NOMO-1 treated with dmso at 0.1 percent for 144 hours (cell line): ENCODE measurements at regions not wholly inside any gene's neighbourhood (a gene's known extent, or its start where the extent isn't known, plus 50 kb on each side); places are given as distances from the start of the nearest gene placed in this dataset.
A peak's percentile ranks its signal among the peaks of the same experiment; 100 is the strongest.

Experiments used
- DNase-seq: peaks from one replicate; lab custom pipeline; 2025; ENCODE audit not compliant: unreplicated experiment; lab: John Stamatoyannopoulos, UW

GRCh38 chr1:47696737-47697441 is 259.0 kb downstream of the FOXD2 start:
- no peak for DNase-seq

- DNase-seq = no peak
Measured at GRCh38 chr1:47697616-47698335, 259.9 kb downstream of the FOXD2 start.

DNA sequence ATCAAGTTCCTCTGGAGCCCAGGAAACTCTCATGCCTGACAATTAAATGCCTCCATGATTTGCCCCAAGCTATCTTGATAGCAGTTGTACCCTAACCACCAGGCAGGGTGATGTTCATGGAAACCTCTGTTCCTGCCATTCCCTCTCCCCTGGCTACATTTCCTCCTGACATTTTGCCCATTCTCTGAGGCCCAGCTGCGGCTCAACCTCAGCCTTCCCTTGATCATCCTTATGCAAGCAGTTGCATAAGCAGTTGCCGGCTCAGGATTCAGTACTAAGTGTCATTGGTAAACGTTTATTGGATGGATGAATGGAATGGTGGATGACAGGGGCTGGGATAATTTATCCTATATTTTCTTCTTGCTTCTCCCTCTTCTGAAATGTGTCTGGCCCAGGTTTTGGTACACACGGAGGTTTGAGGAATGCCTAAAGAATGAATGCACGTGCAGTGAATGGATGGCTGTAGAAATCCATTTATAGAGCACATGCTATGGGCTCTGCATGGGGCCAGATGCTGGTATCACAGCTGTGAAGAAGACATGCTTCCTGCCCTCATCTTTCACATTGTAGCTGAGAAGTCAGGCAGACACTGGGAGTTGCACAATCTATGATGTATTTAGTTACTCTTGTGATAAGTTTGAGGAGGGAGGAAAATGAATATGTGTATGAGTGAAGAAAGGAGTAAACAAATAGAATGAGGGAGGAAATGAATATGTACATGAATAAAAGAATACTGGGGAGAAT is 261.8 kb downstream of the FOXD2 start:
- DNase-seq = no peak

DNA sequence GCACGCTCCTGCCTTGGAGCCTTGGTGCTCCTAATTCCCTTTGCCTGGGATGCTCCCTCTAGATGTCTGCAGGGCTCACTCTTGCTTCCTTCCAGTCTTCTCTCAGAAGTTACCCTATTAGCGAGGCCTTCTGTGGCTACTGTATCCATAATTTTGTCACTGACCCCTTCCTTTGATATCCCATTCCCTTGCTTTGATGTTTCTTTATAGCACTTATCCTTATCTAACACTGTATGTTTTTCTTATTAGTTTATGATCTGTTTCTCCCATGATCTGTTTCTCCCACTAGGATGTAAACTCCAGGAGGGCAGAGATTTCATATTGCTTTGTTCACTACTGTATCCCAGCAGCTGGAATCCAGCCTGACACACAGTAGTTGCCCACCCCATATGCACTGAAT is 263.4 kb downstream of the FOXD2 start:
- DNase-seq = no peak

GRCh38 chr1:47701741-47702515 is 264.1 kb downstream of the FOXD2 start:
- DNase-seq = no peak

- DNase-seq = no peak
Measured at GRCh38 chr1:47703156-47703825, 265.4 kb downstream of the FOXD2 start.

DNA sequence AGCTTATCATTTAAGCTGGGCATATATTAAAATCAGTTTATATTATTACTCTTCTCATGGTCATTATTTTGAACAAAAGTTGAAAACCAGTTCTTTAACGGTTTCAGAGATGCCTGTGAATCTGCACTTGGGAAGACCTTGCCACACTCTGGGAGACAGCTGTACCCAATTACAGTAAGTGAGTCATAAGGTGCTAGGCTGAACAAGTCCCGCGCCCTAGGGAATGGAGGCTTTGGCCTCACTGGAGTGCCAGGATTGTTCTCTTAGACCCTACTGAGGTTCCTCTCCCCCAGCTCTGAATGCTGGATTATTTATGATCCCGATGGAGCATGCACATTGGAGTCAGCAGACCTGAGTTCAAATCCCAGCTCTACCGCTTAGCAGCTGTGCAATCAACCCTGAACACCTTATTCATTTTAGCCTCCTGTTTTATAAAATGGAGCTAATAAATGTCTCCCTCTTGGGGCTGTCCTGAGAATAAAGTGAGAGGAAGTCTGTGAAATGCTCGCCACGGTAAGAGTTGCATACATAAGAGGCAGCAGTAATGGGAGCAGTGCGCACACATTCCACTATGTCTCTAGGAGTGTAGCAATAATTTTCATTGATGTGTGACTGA is 266.2 kb downstream of the FOXD2 start:
- DNase-seq = no peak

GRCh38 chr1:47705517-47706130 is 267.8 kb downstream of the FOXD2 start:
- DNase-seq = no peak

GRCh38 chr1:47707503-47707902 is 269.7 kb downstream of the FOXD2 start:
- DNase-seq = no peak

DNA sequence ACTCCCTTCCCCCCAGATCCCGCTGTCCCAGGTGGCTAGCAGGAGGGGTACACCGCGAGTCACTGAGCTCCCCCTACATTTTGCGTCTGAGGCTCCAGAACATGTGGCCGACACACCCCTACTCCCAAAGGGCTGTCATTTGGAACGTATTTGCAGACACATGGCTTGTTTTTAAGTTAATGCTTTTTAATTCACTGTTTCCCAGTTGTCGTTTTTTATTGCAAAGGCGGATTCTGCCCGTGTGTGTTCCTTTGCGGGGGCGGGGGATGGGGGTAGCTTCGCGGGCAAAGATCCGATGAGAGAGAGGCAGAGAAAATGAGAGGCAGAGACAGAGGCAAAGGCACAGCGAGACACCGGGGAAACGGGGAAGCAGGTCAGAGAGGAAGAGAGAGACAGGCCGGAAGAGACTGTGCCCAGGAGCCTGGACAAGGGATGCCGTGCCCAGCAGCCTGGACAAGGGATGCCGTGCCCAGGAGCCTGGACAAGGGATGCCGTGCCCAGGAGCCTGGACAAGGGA is 270.2 kb downstream of the FOXD2 start:
- DNase-seq = no peak

DNA sequence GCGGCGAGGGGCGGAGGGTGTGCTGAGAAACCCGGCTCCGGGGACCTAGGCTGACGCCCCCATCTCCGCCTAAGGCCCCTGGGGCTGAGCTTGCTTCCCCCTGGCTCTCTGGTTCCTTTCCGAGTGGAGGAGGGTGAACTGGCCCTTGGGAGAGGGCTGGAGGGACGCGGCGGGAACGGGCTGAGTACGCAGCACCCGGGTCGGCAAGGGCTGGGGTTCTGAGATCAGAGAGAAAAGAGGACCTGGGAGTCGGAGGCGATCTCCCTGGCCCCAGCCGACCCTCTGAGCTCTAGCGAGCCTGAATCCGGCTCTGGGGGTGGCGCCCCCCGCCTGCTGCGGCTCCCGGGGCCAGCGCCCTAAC is 270.8 kb downstream of the FOXD2 start:
- DNase-seq = no peak

DNA sequence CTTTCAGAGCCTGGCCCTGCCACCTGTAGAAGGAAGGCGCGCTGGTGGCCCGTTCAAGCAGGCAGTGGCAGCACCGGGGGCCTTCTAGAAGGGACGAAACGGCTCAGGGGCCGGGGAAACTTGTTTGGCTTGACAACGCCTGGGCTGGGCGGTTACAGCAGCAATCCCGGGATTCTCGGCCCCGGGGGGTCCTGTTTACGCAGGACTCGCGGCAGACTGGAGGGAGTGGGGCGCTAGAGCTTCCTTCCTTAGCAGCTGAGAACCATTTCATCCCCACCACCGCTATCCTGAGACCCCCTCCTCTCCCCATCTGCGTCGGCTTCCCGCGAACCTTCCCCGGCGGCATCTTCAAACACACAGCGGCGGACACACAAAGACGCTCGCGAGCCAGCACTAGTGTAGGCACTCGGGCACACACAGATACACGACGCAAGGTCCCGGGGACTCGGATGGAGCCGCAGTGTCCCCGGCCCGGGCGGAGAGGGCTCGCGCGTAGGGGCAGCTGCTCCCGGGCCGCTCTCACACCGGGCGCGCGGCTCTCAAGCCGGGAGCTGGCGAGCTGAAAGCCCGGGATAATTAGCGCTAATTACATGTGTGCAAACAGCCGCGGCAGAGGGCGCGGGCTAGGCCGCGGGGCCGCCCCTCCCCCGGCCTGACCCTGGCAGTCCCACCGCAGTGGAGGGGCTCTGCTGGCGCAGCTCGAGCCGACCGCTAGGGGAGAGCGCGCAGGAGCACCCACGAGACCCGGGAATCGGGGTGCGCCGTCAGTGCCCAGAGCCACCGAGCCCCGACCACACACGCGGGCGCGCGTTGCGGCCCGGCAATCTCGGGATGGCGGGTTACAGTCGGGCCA is 271.4 kb downstream of the FOXD2 start:
- no peak for DNase-seq

DNA sequence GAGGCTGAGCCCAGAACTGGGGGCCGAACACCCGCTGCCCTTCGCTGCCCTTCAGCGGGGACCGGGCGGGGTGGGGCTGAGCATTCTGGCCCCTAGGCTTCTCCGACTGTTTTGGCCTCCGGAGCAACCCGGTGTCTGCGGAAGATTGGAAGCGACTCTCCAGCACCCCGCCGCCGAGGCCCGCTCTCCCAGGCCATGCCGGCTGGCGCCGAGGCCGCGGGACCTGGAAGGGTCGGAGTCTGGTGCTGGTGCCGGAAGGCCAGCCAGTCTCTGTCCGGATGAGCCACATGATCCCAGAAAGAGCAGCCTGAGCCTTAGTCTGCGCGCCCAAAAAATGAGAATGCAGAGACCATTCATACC is 272.0 kb downstream of the FOXD2 start:
- no peak for DNase-seq

GRCh38 chr1:47710329-47711071 is 272.7 kb downstream of the FOXD2 start:
- peak; percentile 14 for DNase-seq
